M059J (cell line): ENCODE measurements at regions not wholly inside any gene's neighbourhood (a gene's known extent, or its start where the extent isn't known, plus 50 kb on each side); places are given as distances from the start of the nearest gene placed in this dataset.

ENCODE experiments used
- DNase-seq: peaks from one replicate; pipeline ENCODE4 v3.0.0-alpha.2; 2012; ENCODE audit warnings: low read depth

- peak; percentile 2 for DNase-seq
Observed at GRCh38 chr14:104356020-104356737, 217.8 kb downstream of the KIF26A start.

DNA sequence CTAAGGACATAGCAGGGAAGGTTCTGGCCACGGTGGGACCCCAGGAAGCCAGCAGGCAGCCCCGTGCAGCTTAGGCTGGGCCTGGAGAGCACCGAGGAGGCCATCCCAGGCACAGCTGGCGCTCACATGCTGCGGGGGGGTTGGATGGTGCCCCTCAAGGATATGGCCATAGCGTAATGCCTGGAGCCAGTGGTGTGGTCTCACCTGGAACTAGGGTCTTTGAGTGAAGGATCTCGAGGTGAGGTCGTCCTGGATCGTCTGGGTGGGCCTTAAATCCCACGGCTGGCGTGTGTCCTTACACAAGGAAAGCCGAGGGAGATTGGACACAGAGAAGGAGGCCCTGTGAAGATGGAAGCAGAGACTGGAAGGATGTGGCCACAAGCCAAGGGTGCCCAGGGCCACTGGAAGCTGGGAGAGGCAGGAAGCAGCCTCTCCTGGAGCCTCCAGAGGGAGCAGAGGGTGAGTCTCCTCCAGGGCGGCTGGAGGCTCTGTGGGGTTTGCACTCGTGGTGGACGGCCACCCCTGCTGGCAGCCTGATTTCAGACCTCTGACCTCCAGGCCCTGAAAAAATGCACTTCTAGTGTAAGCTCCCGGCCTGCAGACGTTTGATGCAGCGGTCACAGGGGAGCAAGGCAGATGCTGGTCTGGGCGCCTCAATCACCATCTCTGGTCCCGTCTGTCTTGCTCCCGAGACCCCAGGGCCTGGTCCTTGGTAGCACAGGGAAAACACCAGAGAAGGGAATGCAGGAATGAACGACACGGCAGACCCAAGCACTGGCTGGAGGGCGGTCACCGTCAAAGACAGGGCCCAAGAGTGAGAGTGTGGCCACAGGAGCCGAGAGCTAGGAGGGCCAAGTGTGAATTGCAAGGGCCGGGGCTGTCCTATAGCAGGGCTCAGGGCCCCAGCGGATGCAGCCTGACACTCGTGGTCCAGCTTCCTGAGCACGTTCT is 218.6 kb downstream of the KIF26A start:
- DNase-seq, result no peak

DNA sequence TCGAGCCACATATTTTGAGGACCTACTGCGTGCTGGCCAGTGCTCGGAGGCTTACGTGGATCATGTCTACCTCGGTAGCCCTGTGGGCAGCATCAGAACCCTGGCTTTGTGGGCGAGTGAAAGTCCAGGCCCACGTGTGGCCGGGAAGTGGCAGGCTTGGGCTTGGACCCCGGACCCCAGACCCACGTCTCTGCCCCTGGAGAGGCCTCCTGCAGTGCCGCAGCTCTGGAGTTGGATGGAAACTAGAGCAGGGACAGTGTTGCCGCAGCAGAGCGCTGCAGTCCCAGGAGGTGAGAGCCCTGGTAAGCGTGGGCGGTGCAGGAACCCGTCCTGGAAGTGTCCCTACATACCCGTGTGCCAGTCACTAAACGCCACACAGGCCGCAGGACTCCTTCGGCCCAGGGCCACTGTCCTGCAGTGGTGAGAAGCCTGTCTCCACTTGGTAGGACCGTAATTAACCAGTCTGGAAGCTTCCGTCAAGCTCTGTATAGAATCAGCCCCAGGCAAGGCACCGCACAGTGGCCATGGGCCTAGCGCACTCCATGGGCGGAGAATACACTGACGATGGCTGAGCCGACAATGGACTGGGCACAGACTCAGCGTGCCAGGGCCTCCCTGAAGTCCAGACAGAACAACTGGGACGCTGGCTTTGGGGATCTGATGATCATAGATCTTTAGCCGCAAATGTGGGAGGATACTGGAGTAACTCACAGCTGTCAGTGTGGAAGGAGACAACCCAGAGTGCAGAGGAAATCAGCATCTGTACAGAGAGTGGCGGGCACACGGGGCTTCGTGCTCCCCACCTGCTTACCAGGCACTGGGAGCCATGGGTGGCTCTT is 219.5 kb downstream of the KIF26A start:
- no peak for DNase-seq

- DNase-seq, result no peak
Observed at GRCh38 chr14:104358528-104359300, 220.3 kb downstream of the KIF26A start.

DNA sequence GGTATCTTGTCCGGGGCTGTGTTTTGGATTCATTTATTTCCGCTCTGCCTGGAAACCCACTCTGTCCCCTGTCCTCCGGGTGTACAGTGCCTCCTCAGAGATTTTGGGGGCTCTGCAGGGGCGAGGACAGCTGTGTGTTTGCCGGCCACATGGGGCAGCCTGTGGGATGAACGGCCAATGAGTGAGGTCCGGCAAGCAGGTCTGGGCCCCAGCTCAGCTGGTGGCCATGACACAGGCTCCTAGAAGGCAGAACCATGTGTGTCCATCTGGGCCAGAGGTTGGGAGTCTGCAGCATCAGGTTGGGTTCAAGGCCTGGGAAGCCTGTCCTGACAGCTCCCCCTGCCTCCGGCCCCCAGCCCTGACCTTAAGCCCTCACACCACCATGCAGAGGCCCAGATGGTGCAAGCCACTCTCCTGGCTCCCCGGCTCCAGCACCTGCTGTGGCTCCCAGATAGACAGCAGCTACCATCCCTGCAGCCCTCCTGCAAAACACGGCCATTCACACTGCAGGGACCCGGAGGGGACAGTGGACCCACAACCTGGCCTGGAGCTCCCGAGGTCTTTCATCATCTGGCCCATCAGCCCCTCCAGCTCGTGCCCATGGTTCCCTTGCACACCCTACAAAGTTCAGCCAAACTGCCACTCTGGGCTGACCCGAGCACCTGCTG is 220.1 kb upstream of the C14orf180 start:
- no peak for DNase-seq

- DNase-seq, result no peak
Observed at GRCh38 chr14:104359969-104360442, 219.6 kb upstream of the C14orf180 start.

- DNase-seq, result no peak
Observed at GRCh38 chr14:104360501-104360900, 219.1 kb upstream of the C14orf180 start.

DNA sequence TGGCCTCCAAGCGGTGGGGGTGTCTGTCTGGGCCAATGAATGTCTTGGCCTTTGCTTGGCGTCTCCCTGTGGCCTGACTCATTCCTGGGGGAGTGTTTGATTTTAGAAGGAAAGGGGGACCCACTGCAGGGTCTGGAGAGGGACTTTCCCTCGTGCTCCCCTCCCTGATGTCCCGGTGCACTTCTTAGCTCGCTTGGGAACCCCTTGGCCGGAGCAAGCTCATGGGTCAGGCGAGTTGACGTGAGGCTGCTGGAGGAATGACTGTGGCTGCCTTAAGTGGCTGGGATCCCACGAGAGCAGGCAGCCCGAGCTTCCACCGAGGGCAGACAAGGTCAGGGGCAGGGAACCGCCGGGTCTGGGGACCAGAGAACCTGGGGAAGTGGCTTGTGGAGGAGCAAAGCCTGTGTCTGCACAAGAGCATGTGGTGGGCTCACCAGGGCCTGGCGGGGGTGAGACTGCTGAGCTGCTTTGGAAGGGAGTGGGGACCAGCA is 218.4 kb upstream of the C14orf180 start:
- DNase-seq, result no peak

DNA sequence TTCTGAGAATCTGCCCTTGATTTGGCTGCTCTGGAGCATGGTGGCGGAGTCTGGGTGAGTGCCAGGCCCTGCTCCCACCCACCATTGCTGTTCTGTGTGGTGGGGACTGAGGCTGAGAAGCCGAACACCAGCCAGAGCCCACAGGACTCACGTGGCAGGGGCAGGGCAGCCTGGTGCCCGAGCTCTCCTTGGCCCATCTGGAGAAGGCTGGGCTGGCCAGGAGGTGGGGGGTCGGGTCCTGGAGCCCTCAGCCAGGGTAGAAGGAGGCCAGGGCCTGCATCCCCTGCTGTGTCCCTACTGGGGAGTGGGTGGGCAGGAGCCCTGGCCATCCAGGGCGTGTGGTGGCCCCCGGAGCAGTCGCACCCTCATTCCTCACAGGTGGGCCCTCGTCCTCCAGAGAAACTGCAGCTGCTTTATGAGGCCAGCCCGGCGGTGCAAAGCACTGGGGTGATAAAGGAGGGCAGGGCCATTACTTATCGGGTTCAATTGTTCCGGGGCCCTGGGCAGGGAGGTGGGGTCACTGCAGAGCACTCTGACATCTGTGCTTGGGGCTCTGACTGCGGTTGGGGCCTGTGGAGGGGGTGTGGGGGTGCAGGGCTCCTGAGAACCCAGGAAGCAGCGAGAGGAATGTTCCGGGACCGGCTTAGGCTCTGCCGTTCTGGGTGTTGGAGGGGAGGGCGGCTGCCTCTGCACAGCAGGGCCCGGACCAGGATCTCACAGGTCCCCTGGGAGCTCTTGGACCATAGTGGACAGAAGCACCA is 217.5 kb upstream of the C14orf180 start:
- no peak for DNase-seq

DNA sequence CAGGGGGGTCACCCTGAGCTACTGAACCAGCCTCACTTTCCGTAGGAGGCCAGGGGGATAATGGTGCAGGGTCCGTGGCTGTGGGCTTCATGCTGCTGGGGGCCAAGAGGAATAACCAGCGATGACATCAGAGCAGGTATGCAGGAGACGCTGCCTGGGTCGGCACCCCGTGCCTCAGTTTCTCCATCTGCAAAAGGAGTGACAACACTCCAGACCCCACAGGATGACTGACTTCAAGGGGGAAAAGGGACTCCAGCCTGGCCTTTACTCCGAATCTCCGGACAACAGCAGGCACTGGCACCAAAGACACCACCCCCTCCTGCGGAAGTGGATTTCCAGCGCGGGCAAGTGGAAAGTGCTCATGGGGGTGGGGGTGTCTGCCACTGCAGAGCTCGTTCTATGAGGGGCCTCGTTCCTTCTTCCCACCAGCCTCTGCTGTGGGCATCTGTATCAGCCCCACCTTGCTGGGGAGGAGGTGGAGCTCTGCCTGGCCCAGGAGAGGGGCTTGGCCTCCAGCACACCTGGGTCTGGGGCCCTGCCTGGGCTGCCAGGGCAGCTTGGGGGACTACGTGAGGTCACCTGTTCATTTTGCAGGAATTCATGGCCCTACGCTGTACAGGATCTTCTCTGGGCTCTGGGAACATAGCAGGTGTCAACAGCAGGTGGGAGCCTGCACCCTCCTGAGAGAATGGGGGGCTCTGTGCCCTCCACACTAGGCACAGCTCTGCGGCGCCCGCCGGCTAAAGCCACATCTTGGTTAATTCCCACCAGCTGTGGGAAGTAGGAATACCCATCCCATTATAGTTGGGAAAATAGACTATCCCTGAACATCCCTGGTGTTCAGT is 216.6 kb upstream of the C14orf180 start:
- DNase-seq, result no peak

- no peak for DNase-seq
Observed at GRCh38 chr14:104363891-104364760, 215.4 kb upstream of the C14orf180 start.

DNA sequence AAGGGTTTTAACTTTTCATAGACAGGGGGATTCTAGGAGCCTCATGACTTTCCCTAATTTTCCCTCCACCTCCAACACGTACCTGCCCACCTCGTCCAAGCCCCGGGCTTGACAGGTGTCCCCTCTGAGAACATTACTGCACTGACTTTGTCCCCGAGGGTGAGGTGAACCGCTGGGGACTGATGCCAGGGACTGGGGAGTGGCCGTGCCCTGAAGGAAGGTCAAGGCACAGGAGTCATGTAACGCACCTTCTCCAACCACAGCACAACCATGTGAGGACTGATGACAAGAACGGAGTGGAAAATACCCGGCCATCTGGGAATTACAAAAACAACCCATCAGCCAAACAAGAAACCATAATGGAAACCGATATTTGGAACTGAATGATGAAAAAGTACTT is 214.7 kb upstream of the C14orf180 start:
- no peak for DNase-seq

GRCh38 chr14:104366931-104367865 is 212.4 kb upstream of the C14orf180 start:
- no peak for DNase-seq

GRCh38 chr14:104367866-104368750 is 211.5 kb upstream of the C14orf180 start:
- DNase-seq, result no peak

GRCh38 chr14:104368751-104369100 is 210.8 kb upstream of the C14orf180 start:
- DNase-seq, result no peak

DNA sequence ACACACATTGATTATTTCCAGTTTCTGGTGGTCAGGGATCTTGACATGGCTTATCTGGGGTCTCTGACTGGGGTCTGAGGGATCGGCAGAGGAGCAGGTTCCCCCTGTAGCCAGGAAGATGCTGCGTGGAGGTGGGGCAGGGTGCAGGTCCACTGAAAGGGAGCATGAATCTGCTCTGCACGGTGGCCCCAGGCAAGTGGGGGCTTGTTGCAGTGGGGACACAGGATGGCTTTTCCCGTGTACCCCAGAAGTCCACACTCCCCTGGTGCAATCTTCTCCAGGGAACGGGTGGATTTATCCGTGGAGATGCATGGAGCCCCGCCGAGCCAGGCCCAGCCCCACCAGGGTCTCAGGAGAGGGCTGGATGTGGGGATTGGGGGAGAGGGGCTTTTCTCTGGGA is 210.4 kb upstream of the C14orf180 start:
- DNase-seq, result no peak
